HEK293T (cell line): ENCODE measurements at regions not wholly inside any gene's neighbourhood (a gene's known extent, or its start where the extent isn't known, plus 50 kb on each side); places are given as distances from the start of the nearest gene placed in this dataset.

Experiments
- ARNT ChIP-seq: fragments of 450-650 bp; IDR thresholded peaks from 2 replicates; pipeline ENCODE4 v1.6.1; 2017; ENCODE audit warnings: mild to moderate bottlenecking
- BHLHE40 ChIP-seq: fragments of 450-650 bp; IDR thresholded peaks from 2 replicates; pipeline ENCODE4 v1.6.1; 2016; ENCODE audit warnings: mild to moderate bottlenecking, moderate library complexity, borderline replicate concordance
- ELF4 ChIP-seq: fragments of 450-650 bp; IDR thresholded peaks from 2 replicates; pipeline ENCODE4 v1.6.1; 2017; ENCODE audit warnings: antibody characterized with exemption
- FOXA1 ChIP-seq: fragments of 450-650 bp; IDR thresholded peaks from 2 replicates; pipeline ENCODE4 v1.6.1; 2016; ENCODE audit warnings: mild to moderate bottlenecking
- FOXK2 ChIP-seq: fragments of 450-650 bp; IDR thresholded peaks from 2 replicates; pipeline ENCODE4 v1.6.1; 2016; ENCODE audit warnings: mild to moderate bottlenecking
- HDGF ChIP-seq: fragments of 450-650 bp; IDR thresholded peaks from 2 replicates; pipeline ENCODE4 v1.6.1; 2017; ENCODE audit warnings: antibody characterized with exemption, borderline replicate concordance
- L3MBTL2 ChIP-seq: fragments of 450-650 bp; conservative IDR thresholded peaks from 2 replicates; pipeline ENCODE4 v1.6.1; 2016; ENCODE audit warnings: mild to moderate bottlenecking
- NFRKB ChIP-seq: fragments of 450-650 bp; IDR thresholded peaks from 2 replicates; pipeline ENCODE4 v1.6.1; 2016; ENCODE audit warnings: mild to moderate bottlenecking, moderate library complexity
- PKNOX1 ChIP-seq: fragments of 450-650 bp; IDR thresholded peaks from 2 replicates; pipeline ENCODE4 v1.6.1; 2016
- SP1 ChIP-seq: fragments of 450-650 bp; IDR thresholded peaks from 2 replicates; pipeline ENCODE4 v1.6.1; 2017
- SUZ12 ChIP-seq: fragments of 450-650 bp; IDR thresholded peaks from 2 replicates; pipeline ENCODE4 v1.6.1; 2016; ENCODE audit warnings: mild to moderate bottlenecking
- TARDBP ChIP-seq: fragments of 450-650 bp; IDR thresholded peaks from 2 replicates; pipeline ENCODE4 v1.6.1; 2016
- ZNF384 ChIP-seq: fragments of 450-650 bp; IDR thresholded peaks from 2 replicates; pipeline ENCODE4 v1.6.1; 2016

GRCh38 chr7:79882922-79883321 lies 251.7 kb upstream of the GNAI1 start:
- TF ChIP-seq FOXA1 (no peak), ELF4 (no peak), L3MBTL2 (no peak), BHLHE40 (no peak), FOXK2 (no peak), SP1 (no peak), TARDBP (no peak), NFRKB (no peak), HDGF (no peak), ZNF384 (no peak), SUZ12 (no peak), PKNOX1 (no peak), ARNT (no peak)
